HepG2 (cell line): ENCODE measurements at regions not wholly inside any gene's neighbourhood (a gene's known extent, or its start where the extent isn't known, plus 50 kb on each side); places are given as distances from the start of the nearest gene placed in this dataset.

ENCODE experiments used
- AGO1 ChIP-seq: fragments of 200-400 bp; formaldehyde crosslinking; IDR thresholded peaks from 2 replicates; pipeline ENCODE4 v1.6.1; 2017; ENCODE audit warnings: mild to moderate bottlenecking, low read depth, low read length, moderate library complexity; ENCODE audit not compliant: poor library complexity, severe bottlenecking
- ATF7-NPFF ChIP-seq: sonication (generic); formaldehyde crosslinking; IDR thresholded peaks from 2 replicates; pipeline ENCODE4 v1.8.1; 2023; ENCODE audit warnings: mild to moderate bottlenecking, low read depth, missing genetic modification reagents, moderate library complexity
- EP300 ChIP-seq, 3 experiments: sonication (generic) in 1 of 3; formaldehyde crosslinking in 1 of 3; IDR thresholded peaks; 2 replicates each; pipeline versions ENCODE4 v1.5.1 to v1.6.1; 2011 to 2020; ENCODE audit warnings: low read depth in 2 of 3, low read length in 2 of 3, borderline replicate concordance in 1 of 3, improper control_type of control experiment in 1 of 3, mild to moderate bottlenecking in 1 of 3, missing genetic modification reagents in 1 of 3, moderate library complexity in 1 of 3
- ESRRA ChIP-seq: sonication (generic); formaldehyde crosslinking; IDR thresholded peaks from 2 replicates; pipeline ENCODE4 v1.5.1; 2020; ENCODE audit warnings: mild to moderate bottlenecking, low read depth, missing genetic modification reagents
- HMG20B ChIP-seq: conservative IDR thresholded peaks from 2 replicates; pipeline ENCODE4 v1.6.1; 2016; ENCODE audit warnings: missing genetic modification reagents, missing compliant biosample characterization
- KDM5A ChIP-seq: fragments of 200-600 bp; sonication (generic); IDR thresholded peaks from 2 replicates; pipeline ENCODE4 v1.7.0; 2018; ENCODE audit warnings: antibody characterized with exemption, mild to moderate bottlenecking, low read length, borderline replicate concordance
- MZF1 ChIP-seq: sonication (generic); formaldehyde crosslinking; IDR thresholded peaks from 2 replicates; pipeline ENCODE4 v1.8.1; 2023; ENCODE audit warnings: mild to moderate bottlenecking, missing genetic modification reagents, borderline replicate concordance
- REXO4 ChIP-seq: sonication (generic); formaldehyde crosslinking; IDR thresholded peaks from 2 replicates; pipeline ENCODE4 v1.8.0; 2022; ENCODE audit warnings: missing genetic modification reagents, mild to moderate bottlenecking, borderline replicate concordance
- RFX1 ChIP-seq: fragments of 450-650 bp; IDR thresholded peaks from 2 replicates; pipeline ENCODE4 v1.6.1; 2017
- RNF2 ChIP-seq: fragments of 450-650 bp; conservative IDR thresholded peaks from 2 replicates; pipeline ENCODE4 v1.6.1; 2016; ENCODE audit warnings: low read depth
- SPEN ChIP-seq: sonication (generic); formaldehyde crosslinking; IDR thresholded peaks from 2 replicates; pipeline ENCODE4 v1.5.1; 2020; ENCODE audit warnings: low read depth, mild to moderate bottlenecking, missing genetic modification reagents
- SRSF4 ChIP-seq: fragments of 200-400 bp; formaldehyde crosslinking; IDR thresholded peaks from one replicate; pipeline ENCODE4 v1.6.1; 2018; ENCODE audit warnings: mild to moderate bottlenecking, low read depth, low read length, moderate library complexity; ENCODE audit not compliant: poor library complexity, severe bottlenecking
- ZBTB38 ChIP-seq: sonication (generic); formaldehyde crosslinking; IDR thresholded peaks from 2 replicates; pipeline ENCODE4 v1.5.1; 2020; ENCODE audit warnings: mild to moderate bottlenecking, missing genetic modification reagents
- ZBTB42 ChIP-seq: sonication (generic); formaldehyde crosslinking; IDR thresholded peaks from 2 replicates; pipeline ENCODE4 v1.5.0; 2020; ENCODE audit warnings: mild to moderate bottlenecking, missing genetic modification reagents
- ZNF205 ChIP-seq: IDR thresholded peaks from 2 replicates; pipeline ENCODE4 v1.6.1; 2018; ENCODE audit warnings: missing biosample characterization, missing genetic modification reagents
- ZNF282 ChIP-seq: fragments of 450-650 bp; IDR thresholded peaks from 2 replicates; pipeline ENCODE4 v1.6.1; 2018; ENCODE audit not compliant: partially characterized antibody
- ZNF567 ChIP-seq: sonication (generic); formaldehyde crosslinking; IDR thresholded peaks from 2 replicates; pipeline ENCODE4 v1.8.1; 2023; ENCODE audit warnings: mild to moderate bottlenecking, missing genetic modification reagents, borderline replicate concordance
- TF ChIP-seq, protein P1 (sequence below): sonication (generic); formaldehyde crosslinking; IDR thresholded peaks from 2 replicates; pipeline ENCODE4 v1.9.0; 2021; ENCODE audit warnings: missing genetic modification reagents, mild to moderate bottlenecking, borderline replicate concordance
- TF ChIP-seq, protein P2 (sequence below): sonication (generic); formaldehyde crosslinking; IDR thresholded peaks from 2 replicates; pipeline ENCODE4 v1.4.0; 2020; ENCODE audit warnings: missing genetic modification reagents, borderline replicate concordance
- TF ChIP-seq, protein P3 (sequence below): sonication (generic); formaldehyde crosslinking; IDR thresholded peaks from 2 replicates; pipeline ENCODE4 v1.9.0; 2021; ENCODE audit warnings: missing genetic modification reagents, borderline replicate concordance
- TF ChIP-seq, protein P4 (sequence below): sonication (generic); formaldehyde crosslinking; IDR thresholded peaks from 2 replicates; pipeline ENCODE4 v1.5.0; 2020; ENCODE audit warnings: mild to moderate bottlenecking, missing genetic modification reagents

DNA sequence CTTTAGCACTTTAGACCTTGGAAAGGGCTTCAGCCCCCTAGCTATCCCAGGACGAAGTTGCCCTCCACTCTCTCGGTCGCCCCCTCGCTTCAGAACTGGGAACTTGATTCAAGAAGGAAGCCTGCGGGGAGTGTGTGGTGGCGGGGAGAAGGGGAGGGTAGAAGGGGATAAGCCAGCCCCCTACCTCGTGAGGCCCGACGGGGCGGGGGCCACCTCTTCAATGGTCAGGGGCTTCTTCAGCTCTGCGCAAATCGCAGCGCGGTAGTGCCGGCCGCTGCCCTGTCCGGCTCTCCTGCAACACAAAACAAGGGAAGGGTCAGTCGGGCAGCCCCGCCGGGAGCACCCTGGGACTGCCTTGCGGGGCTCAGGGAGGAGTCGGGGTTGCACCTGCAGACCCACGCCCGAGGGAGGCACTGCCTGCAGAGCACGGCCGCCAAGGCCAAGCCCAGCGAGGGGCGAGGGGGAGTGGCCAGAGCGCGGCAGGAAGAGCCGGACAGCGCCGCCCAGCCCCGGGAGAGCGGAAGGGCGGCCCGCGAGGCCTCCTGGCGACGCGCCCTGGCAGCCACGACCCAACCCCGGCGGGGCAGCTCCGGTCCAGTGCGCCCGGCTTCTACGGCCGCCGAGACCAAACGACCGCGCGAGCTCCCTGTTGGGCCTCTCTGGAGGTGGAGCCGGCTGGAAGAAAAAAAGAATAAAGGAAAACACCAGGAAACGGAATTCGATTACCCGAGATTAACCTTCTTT lies 56.2 kb upstream of the RASAL2 start (continued):
- TF ChIP-seq AGO1, result no peak
- no peak for TF ChIP-seq RFX1
- no peak for TF ChIP-seq HMG20B
- TF ChIP-seq, protein P1, sequence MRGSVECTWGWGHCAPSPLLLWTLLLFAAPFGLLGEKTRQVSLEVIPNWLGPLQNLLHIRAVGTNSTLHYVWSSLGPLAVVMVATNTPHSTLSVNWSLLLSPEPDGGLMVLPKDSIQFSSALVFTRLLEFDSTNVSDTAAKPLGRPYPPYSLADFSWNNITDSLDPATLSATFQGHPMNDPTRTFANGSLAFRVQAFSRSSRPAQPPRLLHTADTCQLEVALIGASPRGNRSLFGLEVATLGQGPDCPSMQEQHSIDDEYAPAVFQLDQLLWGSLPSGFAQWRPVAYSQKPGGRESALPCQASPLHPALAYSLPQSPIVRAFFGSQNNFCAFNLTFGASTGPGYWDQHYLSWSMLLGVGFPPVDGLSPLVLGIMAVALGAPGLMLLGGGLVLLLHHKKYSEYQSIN, result no peak
- no peak for TF ChIP-seq RNF2
- peak; percentile 74 for TF ChIP-seq SPEN (CRISPR knock-in tag)
- TF ChIP-seq, protein P2, sequence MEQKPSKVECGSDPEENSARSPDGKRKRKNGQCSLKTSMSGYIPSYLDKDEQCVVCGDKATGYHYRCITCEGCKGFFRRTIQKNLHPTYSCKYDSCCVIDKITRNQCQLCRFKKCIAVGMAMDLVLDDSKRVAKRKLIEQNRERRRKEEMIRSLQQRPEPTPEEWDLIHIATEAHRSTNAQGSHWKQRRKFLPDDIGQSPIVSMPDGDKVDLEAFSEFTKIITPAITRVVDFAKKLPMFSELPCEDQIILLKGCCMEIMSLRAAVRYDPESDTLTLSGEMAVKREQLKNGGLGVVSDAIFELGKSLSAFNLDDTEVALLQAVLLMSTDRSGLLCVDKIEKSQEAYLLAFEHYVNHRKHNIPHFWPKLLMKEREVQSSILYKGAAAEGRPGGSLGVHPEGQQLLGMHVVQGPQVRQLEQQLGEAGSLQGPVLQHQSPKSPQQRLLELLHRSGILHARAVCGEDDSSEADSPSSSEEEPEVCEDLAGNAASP (CRISPR knock-in tag), result 0 out of 2 replicates have a peak, but pooled peaks have one; percentile 30
- TF ChIP-seq, protein P3, sequence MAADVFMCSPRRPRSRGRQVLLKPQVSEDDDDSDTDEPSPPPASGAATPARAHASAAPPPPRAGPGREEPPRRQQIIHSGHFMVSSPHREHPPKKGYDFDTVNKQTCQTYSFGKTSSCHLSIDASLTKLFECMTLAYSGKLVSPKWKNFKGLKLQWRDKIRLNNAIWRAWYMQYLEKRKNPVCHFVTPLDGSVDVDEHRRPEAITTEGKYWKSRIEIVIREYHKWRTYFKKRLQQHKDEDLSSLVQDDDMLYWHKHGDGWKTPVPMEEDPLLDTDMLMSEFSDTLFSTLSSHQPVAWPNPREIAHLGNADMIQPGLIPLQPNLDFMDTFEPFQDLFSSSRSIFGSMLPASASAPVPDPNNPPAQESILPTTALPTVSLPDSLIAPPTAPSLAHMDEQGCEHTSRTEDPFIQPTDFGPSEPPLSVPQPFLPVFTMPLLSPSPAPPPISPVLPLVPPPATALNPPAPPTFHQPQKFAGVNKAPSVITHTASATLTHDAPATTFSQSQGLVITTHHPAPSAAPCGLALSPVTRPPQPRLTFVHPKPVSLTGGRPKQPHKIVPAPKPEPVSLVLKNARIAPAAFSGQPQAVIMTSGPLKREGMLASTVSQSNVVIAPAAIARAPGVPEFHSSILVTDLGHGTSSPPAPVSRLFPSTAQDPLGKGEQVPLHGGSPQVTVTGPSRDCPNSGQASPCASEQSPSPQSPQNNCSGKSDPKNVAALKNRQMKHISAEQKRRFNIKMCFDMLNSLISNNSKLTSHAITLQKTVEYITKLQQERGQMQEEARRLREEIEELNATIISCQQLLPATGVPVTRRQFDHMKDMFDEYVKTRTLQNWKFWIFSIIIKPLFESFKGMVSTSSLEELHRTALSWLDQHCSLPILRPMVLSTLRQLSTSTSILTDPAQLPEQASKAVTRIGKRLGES (CRISPR knock-in tag), result no peak
- peak; percentile 68; the same call in 1 of the 2 replicates for TF ChIP-seq ZNF205 (CRISPR knock-in tag)
- TF ChIP-seq KDM5A, result no peak
- no peak for TF ChIP-seq SRSF4
- no peak for TF ChIP-seq EP300 (IDR thresholded peaks at IDR 0.05; ENCODE audit: low read depth in 2 of 2, low read length in 2 of 2)
- peak; percentile 21; the same call in 1 of the 2 replicates for TF ChIP-seq EP300 (CRISPR knock-in tag; IDR thresholded peaks at IDR 0.05; ENCODE audit: borderline replicate concordance)
- no peak for TF ChIP-seq ZNF282
- no peak for TF ChIP-seq ZBTB42
- peak; percentile 80 for TF ChIP-seq ZBTB38
- TF ChIP-seq ATF7-NPFF (CRISPR knock-in tag), result peak; percentile 87
- TF ChIP-seq ESRRA (CRISPR knock-in tag), result peak; percentile 46; the same call in 1 of the 2 replicates
- TF ChIP-seq MZF1, result no peak
- TF ChIP-seq ZNF567 (CRISPR knock-in tag), result no peak
- TF ChIP-seq, protein P4, sequence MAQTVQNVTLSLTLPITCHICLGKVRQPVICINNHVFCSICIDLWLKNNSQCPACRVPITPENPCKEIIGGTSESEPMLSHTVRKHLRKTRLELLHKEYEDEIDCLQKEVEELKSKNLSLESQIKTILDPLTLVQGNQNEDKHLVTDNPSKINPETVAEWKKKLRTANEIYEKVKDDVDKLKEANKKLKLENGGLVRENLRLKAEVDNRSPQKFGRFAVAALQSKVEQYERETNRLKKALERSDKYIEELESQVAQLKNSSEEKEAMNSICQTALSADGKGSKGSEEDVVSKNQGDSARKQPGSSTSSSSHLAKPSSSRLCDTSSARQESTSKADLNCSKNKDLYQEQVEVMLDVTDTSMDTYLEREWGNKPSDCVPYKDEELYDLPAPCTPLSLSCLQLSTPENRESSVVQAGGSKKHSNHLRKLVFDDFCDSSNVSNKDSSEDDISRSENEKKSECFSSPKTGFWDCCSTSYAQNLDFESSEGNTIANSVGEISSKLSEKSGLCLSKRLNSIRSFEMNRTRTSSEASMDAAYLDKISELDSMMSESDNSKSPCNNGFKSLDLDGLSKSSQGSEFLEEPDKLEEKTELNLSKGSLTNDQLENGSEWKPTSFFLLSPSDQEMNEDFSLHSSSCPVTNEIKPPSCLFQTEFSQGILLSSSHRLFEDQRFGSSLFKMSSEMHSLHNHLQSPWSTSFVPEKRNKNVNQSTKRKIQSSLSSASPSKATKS (CRISPR knock-in tag), result no peak
- no peak for TF ChIP-seq REXO4 (CRISPR knock-in tag)
